Fibroblast of the aortic adventitia (primary cell): ENCODE measurements at regions not wholly inside any gene's neighbourhood (a gene's known extent, or its start where the extent isn't known, plus 50 kb on each side); places are given as distances from the start of the nearest gene placed in this dataset.

ENCODE experiments used
- DNase-seq: peaks from one replicate; pipeline ENCODE4 v3.0.0-alpha.2; 2010; ENCODE audit warnings: low read depth
- H3K4me3 ChIP-seq: 2 replicates; pipeline ENCODE4 v1.5.1; 2011; ENCODE audit warnings: low read depth, mild to moderate bottlenecking, control low read depth, low read length, moderate library complexity
- TF ChIP-seq, protein P1 (sequence below): IDR thresholded peaks from 2 replicates; pipeline ENCODE4 v1.5.1; 2011; ENCODE audit warnings: mild to moderate bottlenecking, low read length, control low read depth, inconsistent platforms; ENCODE audit not compliant: insufficient read depth

DNA sequence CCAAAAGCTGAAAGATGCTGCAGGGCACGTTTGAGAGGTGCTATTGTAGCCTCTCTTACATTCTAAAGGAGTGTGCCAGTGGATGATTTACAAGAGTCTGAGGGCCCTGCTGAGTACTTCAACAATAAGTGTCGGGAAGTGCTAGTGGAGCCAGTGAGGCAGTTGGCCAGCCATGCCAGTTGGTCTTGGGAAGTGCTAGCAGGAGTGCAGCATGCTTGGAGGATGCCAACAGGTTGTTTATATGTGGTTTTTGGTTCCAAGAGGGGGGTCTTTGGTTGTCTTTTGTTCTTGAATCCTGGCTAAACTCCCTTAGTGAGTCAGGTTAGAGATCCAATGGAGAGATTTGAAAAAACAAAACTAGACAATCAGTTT is 335.3 kb downstream of the PABPC4L start:
- TF ChIP-seq, protein P1, sequence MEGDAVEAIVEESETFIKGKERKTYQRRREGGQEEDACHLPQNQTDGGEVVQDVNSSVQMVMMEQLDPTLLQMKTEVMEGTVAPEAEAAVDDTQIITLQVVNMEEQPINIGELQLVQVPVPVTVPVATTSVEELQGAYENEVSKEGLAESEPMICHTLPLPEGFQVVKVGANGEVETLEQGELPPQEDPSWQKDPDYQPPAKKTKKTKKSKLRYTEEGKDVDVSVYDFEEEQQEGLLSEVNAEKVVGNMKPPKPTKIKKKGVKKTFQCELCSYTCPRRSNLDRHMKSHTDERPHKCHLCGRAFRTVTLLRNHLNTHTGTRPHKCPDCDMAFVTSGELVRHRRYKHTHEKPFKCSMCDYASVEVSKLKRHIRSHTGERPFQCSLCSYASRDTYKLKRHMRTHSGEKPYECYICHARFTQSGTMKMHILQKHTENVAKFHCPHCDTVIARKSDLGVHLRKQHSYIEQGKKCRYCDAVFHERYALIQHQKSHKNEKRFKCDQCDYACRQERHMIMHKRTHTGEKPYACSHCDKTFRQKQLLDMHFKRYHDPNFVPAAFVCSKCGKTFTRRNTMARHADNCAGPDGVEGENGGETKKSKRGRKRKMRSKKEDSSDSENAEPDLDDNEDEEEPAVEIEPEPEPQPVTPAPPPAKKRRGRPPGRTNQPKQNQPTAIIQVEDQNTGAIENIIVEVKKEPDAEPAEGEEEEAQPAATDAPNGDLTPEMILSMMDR, result no peak
- DNase-seq, result peak; percentile 65
- H3K4me3 ChIP-seq, result no peak overlapping the region

DNA sequence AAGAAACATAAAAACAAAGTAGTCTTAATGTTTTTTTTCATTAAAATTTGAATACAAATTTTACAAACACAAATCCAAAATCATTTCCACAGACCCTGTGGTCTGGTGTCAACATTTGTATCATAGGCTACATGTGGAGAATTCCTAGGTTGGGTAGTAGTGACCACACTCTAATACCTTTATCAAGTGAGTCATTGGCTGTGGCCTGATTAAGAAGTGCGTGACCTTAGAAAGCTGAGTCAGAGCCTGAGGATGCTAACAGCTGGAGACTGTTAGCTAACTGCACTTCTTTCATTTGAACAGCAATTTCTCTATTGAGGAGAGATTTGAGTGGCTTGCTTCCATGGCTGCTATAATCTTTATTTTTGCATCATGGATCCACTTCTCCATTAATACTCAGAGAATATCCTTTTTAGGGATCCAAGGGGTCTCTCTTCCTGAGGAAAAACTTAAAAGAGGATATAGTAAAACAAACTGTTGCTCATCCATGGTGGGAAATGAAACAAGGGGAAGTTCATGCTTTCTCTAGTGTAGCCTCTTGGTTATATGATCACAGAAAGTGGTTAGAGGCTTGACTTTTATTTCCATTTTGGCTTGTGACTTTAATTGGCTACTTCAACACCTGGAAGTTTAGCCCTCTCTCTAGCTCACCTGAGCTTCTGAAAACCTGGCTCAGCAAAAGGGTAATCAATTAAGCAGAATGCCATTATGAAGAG is 335.8 kb downstream of the PABPC4L start:
- TF ChIP-seq, protein P1, result no peak
- no peak overlapping the region for H3K4me3 ChIP-seq
- DNase-seq, result peak; percentile 93

DNA sequence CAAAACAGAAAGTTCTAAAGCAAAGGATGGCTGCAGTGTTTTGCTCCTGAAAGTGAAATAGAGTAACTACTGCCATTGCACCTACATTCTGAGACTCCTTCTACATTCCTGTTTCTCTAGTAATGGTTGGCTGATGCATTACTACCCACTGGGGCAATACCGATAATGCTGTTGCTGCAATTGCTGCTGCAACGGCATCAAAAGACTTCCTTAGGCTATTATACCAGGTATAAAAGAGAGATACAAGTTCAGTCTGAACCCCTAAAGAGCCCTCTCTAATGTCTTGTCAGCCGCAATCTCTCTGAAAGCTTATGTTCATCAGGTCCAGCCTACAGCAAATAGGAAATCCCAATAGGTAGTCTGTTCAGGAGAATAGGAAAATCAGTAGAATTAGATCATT is 338.4 kb downstream of the PABPC4L start:
- H3K4me3 ChIP-seq, result no peak overlapping the region
- no peak for DNase-seq
- TF ChIP-seq, protein P1, result no peak

DNA sequence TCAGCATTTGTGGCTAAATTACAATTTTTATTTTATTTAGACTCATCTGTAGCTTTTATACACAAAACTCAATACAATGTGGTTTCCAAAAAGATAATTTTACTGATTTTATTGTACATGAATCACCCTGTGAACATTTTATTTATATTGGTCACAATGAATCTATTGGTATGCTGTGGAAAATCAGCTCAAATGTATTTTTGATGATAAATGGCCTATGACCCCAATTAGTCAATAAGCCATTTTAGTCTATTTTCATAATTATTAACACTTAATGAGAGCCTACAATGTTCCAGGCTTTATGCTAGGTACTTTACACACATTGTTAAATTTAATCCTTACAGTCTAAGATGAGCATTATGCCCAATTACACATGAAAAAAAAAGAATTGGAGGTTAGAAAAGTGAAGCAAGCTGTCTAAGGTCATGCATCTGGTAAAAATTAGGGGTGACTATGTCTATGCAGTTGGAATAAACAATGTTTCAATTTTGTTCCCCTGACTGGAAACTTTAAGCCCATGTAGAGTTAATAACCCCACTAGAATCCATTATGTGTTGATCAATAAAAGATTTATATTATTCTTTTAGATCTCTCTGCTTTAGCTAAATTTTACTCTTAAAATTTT is 344.7 kb downstream of the PABPC4L start:
- TF ChIP-seq, protein P1, result no peak
- no peak overlapping the region for H3K4me3 ChIP-seq

DNA sequence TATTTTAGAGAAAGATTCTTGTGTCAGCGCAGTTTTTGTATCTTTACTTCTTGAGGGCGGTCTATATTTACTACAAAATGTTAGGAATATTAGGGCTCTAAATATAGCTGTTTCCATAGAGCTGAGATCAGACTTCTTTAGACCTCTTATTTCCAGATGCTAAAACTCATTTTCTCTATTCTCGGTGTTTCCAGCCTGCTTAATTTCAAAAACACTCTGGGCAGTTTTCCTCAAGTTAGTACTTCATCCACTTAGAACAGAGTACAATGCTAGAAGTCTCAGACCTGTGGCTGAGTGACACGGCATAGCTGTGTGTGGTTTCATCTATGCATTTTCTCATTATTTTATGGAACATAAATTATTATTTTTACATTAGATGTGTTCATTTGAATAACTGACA is 346.6 kb downstream of the PABPC4L start:
- DNase-seq, result no peak
- TF ChIP-seq, protein P1, result no peak
- no peak overlapping the region for H3K4me3 ChIP-seq

More for the DNA sequence above, 344.7 kb downstream of the PABPC4L start:
- no peak for DNase-seq

DNA sequence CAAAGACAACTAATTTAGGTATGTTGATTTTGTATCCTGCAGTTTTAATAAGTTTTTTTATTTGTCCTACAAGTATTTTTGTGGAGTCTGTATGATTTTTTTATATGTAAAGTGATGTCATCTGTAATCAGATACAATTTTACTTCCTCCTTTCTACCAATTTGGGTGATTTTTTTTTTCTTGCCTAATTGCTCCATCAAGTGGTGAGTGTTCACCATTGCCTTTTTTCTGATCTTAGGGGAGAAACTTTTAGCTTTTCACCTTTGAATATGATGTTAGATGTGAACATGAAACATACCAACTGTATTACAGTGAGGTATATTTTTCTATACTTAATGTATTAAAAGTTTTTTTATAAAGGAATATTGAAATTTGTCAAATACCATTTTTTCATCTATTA is 362.3 kb downstream of the PABPC4L start:
- DNase-seq, result no peak
- TF ChIP-seq, protein P1, result no peak
- no peak overlapping the region for H3K4me3 ChIP-seq
